Activated effector memory CD4-positive, alpha-beta T cell treated with anti-CD3 and anti-CD28 coated beads, Interleukin-2, amount 50 U/mL, for 16 hours (primary cell): ENCODE measurements at regions not wholly inside any gene's neighbourhood (a gene's known extent, or its start where the extent isn't known, plus 50 kb on each side); places are given as distances from the start of the nearest gene placed in this dataset.
"Not testable (repeated sequence)": the region's sequence is repeated elsewhere in the genome, so short reads cannot be mapped to it uniquely, and the experiment has no call there.

ENCODE experiments used
- DNase-seq: peaks from one replicate; pipeline ENCODE4 v3.0.0-alpha.2; 2020

- DNase-seq, result no peak
Observed at GRCh38 chr7:68816491-68816890, 781.8 kb upstream of the AUTS2 start.

GRCh38 chr7:68820321-68820720, 778.0 kb upstream of the AUTS2 start:
- DNase-seq, result no peak

- no peak for DNase-seq
Observed at GRCh38 chr7:68821846-68822245, 776.4 kb upstream of the AUTS2 start.

GRCh38 chr7:68823996-68824780, 774.1 kb upstream of the AUTS2 start:
- no peak for DNase-seq

GRCh38 chr7:68828575-68828974, 769.7 kb upstream of the AUTS2 start:
- DNase-seq, result no peak

GRCh38 chr7:68833422-68833821, 764.9 kb upstream of the AUTS2 start:
- no peak for DNase-seq

- DNase-seq, result no peak
Observed at GRCh38 chr7:68839014-68839413, 759.3 kb upstream of the AUTS2 start.

- DNase-seq, result no peak
Observed at GRCh38 chr7:68840991-68841390, 757.3 kb upstream of the AUTS2 start.

GRCh38 chr7:68843985-68844384, 754.3 kb upstream of the AUTS2 start:
- not testable (repeated sequence) for DNase-seq

GRCh38 chr7:68846811-68847325, 751.4 kb upstream of the AUTS2 start:
- DNase-seq, result no peak

GRCh38 chr7:68853254-68853653, 745.0 kb upstream of the AUTS2 start:
- DNase-seq, result no peak

GRCh38 chr7:68857571-68857970, 740.7 kb upstream of the AUTS2 start:
- no peak for DNase-seq

- DNase-seq, result no peak
Observed at GRCh38 chr7:68858497-68858896, 739.8 kb upstream of the AUTS2 start.

GRCh38 chr7:68861171-68861570, 737.1 kb upstream of the AUTS2 start:
- no peak for DNase-seq

GRCh38 chr7:68862261-68862660, 736.0 kb upstream of the AUTS2 start:
- no peak for DNase-seq

GRCh38 chr7:68862736-68863135, 735.5 kb upstream of the AUTS2 start:
- DNase-seq, result no peak

- no peak for DNase-seq
Observed at GRCh38 chr7:68865351-68866199, 732.7 kb upstream of the AUTS2 start.

- no peak for DNase-seq
Observed at GRCh38 chr7:68866200-68866570, 732.1 kb upstream of the AUTS2 start.

GRCh38 chr7:68866721-68867120, 731.6 kb upstream of the AUTS2 start:
- DNase-seq, result not testable (repeated sequence)

GRCh38 chr7:68868978-68869377, 729.3 kb upstream of the AUTS2 start:
- no peak for DNase-seq

- no peak for DNase-seq
Observed at GRCh38 chr7:68873616-68874015, 724.7 kb upstream of the AUTS2 start.

- DNase-seq, result no peak
Observed at GRCh38 chr7:68875857-68876256, 722.4 kb upstream of the AUTS2 start.

GRCh38 chr7:68887116-68887515, 711.2 kb upstream of the AUTS2 start:
- not testable (repeated sequence) for DNase-seq

- DNase-seq, result no peak
Observed at GRCh38 chr7:68888971-68889385, 709.3 kb upstream of the AUTS2 start.
